ENCODE measurements at regions not wholly inside any gene's neighbourhood (a gene's known extent, or its start where the extent isn't known, plus 50 kb on each side); places are given as distances from the start of the nearest gene placed in this dataset.

GRCh38 chr13:106756446-106756845, 188.5 kb upstream of the ARGLU1 start:
- DNase-seq = peak; percentile 62

DNA sequence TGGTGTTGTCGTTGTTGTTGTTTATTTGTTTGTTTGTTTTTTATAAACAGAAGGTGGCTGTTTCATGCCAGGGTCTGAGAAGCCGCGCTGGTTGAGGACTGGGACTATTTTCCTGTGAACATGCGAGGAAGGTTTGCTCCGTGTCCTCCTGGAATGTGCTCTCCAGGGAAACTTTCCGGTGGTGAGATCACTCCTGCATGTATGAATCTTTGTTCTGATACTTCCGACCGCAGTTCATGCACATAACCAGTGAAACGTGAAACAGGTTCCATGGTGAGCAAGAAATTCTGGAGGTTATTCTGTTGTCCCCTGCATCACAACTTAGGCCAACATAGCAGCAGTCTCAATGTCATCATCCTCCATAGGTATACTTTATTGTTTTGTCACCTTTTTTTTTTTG, 187.6 kb upstream of the ARGLU1 start:
- DNase-seq = peak; percentile 56

DNA sequence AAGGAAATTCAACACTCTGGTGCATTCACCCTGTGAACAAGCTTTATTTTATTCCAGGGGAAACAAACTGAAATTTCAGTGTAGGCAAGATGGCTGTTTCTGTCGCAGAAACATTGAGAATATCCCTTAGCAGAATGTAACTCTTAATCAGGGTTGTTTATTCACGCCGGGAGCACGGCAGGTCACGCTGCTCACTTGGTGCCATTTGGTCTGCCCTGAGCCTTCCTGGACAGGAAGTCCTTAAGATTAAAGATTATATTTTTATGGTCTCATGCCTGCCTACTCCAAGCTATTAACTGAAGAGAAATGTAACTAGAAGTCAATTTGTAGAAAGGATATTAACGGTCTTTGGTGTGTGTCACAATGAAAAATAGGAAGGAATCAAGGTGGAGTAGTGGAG, 185.3 kb upstream of the ARGLU1 start:
- DNase-seq = no peak

DNA sequence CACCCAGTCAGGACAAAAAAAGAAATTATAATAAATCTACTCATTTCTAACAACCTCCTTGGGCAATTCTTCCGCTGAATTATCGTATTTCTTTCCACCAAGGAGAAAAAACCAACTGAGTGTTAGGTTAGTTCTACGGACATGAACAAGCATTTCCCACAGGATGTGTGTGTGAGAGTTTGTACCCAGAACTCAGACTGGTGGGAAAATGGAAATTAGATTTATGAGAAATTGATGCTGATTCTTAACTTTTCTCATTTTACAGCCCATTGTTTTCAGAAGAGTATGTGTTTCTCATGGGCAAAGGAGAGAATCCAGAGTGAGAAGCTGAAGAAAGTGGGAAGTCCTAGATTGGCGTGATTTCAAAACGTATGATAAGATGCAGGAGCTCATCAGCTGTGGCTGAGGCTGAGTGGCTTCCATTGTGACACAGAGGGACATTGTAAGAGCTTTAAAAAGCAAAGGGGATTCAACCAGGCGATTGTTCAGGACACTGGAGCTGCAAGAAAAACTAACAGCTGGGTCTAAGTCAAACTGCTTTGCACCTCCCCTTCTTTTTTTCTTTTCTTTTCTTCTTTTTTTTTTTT, 184.7 kb upstream of the ARGLU1 start:
- DNase-seq = peak; percentile 24

GRCh38 chr13:106748785-106749184, 180.8 kb upstream of the ARGLU1 start:
- DNase-seq = no peak

DNA sequence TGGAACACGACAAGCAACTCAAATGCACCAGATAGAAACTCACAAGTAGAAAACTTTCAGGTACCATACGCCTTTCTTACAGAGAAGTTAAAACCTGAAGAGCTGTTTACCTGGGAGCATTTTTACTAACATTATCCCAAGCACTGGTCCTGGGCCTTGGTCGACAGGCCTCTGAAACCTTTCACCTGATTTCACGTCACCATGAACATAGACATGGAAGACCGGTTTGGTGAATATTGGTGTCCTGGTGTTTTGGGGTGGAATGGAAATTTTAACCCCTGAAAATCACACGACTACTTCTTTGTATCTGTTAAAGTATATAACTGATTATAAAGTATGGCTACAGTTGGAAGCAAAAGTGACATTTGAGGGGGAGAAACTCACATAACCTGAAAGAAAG, 176.6 kb upstream of the ARGLU1 start:
- DNase-seq = no peak

DNA sequence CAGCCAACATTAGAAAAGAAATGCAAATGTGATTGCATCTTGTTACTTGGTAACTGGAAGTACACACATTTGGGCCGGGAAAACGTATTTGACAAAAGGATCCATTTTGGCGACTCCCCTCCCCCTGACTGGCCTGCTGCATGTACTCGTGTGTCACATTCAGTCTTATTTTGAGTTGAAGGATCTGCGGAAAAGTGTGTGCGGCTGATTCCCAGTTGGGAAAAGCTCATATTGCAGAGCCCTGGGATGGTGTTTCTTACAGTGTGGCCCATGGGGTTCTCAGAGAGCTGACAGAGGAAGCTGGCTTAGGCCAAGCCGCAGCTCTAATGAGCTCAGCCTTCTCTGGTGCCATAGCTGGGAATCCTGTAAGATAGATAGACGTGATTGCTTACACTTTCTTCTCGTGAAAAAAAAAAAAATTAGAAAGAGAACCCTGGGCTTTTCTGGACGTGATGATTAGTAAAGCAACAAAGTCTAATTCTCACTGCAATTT, 170.3 kb upstream of the ARGLU1 start:
- DNase-seq = peak; percentile 10

DNA sequence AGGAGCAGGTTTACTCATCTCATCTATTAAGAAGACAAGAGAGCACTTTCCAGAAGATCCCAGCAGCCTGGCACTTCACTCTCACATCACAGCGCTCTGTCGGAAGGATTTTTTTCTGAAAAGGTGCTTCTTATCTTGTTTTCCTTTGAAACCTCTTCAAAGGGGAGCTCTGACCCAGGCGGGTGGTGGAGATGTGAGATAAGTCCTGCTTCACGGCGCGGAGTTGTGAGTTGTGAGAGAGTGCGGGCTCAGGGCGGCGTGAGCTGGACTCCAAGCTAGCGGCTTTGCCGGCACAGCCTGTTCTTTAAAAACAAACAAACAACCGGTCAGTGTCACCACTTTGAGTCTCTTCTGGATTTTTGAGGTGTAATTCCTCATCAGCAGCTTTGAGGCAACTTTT, 169.0 kb upstream of the ARGLU1 start:
- no peak for DNase-seq

DNA sequence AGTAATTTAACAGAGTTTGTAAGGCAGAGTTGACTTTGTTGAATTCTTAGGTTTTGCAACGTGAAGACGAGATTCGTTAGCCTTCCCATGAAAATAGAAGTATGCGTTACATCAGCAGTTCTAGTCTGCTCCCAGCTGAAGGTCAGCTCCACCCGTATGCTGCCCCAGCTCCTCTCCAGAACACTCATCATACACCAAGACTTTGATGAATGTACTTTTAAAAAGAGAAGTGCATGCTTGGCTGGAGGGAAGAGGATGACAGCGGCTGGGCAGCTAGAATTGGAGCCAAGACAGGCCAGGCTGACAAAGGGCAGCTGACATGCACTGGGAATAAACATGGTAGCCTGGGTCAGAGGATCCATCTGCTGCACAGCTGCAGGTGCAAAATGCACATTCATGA, 166.3 kb upstream of the ARGLU1 start:
- DNase-seq = peak; percentile 10

DNA sequence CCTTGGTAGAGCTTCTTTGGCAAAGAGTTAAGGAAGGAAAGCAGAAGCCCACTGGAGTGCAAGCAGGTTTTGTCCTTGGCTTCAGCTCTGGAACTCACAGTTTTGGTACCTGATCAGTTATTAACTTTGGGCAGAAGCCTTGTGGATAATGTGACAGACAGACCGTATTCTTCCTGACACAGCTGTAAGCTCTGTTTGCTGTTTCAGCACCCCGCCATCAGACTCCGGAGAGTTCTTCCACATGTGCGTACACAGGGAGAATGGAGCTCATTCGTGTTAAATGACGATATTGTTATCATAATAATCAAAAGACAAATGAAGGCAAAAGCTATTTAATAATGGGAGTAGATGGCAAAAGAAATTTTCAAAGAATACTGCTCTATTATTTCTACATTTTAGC, 155.1 kb upstream of the ARGLU1 start:
- no peak for DNase-seq

DNA sequence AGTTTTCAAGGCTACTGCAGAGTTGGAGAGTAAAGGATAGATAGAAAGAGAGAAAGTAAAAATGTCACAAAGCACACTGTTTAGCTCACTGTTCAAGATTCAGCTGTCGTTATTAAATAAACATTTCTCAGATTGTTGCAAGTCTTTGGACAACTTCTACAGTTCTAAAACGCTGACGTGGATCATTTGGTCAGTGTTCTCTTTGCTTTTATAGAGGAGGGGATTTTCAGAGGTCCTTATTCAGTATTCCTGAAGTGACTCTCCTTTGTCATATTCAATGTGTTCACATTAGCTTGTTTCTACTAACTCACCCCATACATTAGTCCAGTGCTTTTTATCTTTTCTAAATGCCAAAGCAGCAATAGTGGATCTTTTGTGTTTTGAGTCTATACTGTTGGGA, 154.7 kb upstream of the ARGLU1 start:
- DNase-seq = no peak

GRCh38 chr13:106721599-106721998, 153.7 kb upstream of the ARGLU1 start:
- no peak for DNase-seq

- DNase-seq = no peak
Observed at GRCh38 chr13:106714271-106714982, 146.5 kb upstream of the ARGLU1 start.

DNA sequence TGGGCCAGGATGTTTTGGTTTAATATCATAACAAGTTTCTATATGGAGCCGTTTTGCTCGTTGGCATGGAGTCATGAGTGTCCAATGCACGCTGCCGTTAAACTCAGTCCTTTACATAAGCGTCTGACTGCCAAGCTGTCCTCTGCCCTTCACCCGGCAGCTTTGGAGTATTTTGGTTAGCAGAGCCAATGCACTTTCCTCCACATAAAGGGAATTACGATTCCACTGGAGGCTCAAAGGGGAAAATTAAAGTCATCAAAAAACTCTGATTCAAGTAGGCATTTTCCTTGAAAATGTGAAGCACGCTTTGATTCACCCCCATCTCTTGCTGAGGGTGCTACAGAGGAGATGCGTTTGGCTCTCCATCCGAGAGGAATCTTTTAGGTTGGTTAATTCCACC, 144.4 kb upstream of the ARGLU1 start:
- DNase-seq = no peak

- no peak for DNase-seq
Observed at GRCh38 chr13:106710266-106710665, 142.3 kb upstream of the ARGLU1 start.

DNA sequence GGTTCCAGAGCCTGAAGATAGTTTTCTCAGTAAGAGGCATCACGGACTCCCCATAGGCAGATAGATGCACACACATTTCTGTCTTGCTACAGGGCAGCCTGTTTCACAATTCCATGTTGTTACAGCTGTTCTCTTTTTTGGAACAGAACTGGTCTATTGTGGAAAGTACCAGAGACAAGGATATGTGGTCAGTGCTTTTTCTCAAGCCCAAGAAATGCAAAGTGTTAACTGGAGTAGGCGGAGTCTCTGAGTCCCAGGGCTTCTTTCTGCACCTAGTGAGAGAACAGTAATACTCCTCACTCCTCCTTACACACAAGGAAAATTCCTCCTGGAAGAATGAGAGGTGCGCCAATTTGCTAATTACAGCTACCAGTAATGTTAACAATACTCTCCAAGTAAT, 141.6 kb upstream of the ARGLU1 start:
- DNase-seq = no peak

DNA sequence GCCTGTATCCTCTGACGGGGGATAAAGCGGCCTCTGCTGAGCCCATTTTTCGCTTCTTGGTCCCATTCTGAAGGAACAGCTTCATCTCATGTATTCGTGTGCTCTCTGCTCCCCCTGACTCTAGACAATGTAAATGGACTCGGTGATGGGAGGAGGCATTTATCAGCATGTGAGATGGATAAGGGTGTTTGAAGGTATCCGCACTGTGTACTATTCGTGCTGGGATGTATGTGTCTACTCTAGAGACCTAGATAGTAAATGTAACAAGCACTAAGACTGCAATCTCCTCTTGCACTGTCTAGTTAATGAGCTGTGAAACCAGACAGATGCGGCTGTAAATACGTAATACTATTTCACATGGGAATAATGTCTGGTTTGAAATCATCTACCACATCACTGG, 134.6 kb upstream of the ARGLU1 start:
- peak; percentile 44 for DNase-seq

DNA sequence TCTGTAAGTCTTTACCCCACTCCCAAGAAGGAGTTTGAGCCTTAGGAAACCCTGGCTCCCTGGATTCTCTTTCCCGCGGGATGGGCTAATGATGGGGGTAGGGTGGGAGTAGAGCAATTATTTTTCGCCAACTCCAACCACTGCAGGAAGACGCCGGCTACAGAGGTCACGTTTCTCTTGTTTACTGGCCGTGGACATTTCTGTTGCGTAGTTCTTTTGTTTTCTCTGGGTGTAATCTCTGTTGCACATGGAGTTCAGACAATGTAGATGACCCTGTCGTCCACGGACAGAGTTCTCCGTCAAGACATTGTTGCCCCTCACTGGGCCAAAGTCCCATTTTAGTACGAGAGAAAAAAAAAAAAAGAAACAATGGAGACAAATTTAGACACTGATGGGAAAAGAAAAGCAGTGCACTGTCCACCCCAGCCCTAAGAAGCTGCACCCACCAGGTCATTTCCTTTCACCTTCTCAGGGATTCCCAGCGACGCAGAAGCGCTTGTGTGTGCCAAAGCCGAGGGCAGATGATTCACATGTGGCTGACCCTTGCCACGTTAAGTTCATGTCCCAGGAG, 133.9 kb upstream of the ARGLU1 start:
- no peak for DNase-seq

GRCh38 chr13:106700439-106700838, 132.5 kb upstream of the ARGLU1 start:
- no peak for DNase-seq

DNA sequence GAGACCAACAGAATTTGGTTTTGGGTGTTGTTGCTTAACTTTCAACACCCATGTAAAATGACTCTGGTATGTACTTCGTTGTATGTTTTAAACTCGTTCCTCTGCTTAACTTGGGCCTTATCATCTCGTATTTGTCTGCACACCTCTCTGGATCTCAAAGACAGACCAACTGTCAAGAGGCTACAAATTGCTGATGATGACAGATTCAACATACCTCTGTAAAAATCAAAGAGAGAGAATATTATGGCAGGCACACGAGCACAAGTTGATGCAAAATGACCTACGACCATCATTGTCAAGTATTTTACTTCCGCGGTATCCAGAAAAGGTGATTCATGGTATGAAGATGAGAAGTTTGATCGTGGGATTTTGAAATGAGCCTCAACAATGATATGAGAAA, 132.1 kb upstream of the ARGLU1 start:
- DNase-seq = no peak

- no peak for DNase-seq
Observed at GRCh38 chr13:106699311-106699710, 131.4 kb upstream of the ARGLU1 start.

GRCh38 chr13:106696719-106697118, 128.8 kb upstream of the ARGLU1 start:
- no peak for DNase-seq

GRCh38 chr13:106696140-106696539, 128.2 kb upstream of the ARGLU1 start:
- no peak for DNase-seq

- DNase-seq = no peak
Observed at GRCh38 chr13:106695139-106695538, 127.2 kb upstream of the ARGLU1 start.

DNA sequence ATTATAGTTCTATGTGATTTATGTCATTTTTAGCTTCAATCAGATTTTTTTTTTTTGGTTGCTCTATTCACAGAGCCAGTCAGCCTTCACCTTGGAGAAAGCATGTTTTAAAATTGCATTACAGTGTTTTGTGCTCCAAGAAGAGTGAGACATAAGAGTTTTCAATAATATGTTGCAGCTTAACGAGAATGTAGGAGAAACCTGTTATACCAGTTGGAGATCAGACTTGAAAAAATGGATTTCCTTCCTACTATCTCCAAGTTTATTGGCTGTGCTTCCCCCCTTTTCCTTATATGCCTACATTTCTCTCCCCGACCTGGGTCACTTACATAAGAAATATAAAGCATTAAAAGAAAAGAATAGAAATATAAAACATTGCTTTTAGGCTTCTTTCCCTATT, 123.9 kb upstream of the ARGLU1 start:
- DNase-seq = no peak

All from eye (tissue), 1 donor.